Stimulated activated CD4-positive, alpha-beta T cell treated with anti-CD3 and anti-CD28 coated beads, Interleukin-1b, Interleukin-23, amount 100 ng/mL, for 4 hours (primary cell): ENCODE measurements at regions not wholly inside any gene's neighbourhood (a gene's known extent, or its start where the extent isn't known, plus 50 kb on each side); places are given as distances from the start of the nearest gene placed in this dataset.

Source experiments
- DNase-seq, 2 donors: peaks; one replicate each; pipeline ENCODE4 v3.0.0-alpha.2; 2020; ENCODE audit warnings: low read depth in 2 of 2

DNA sequence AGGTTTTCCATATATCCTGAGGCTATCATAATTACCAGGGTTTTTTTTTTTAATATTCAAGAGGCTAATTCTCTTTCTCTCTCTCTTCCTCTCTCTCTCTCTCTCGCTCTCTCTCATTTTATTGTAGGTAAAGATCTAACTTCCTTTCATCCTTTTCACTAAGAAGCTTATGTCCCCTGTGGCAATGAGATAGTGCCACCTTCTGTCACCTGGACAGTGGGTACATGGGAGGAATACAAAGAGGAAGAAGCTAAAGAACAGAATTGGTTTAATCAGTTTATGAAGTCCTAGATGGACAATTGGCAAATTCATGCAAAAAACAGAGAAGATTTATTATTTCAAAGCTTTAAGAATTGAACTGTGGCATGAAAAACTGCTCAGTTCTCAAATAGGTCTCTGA, 1582.3 kb upstream of the TMEFF2 start:
- no peak for DNase-seq

GRCh38 chr2:193774166-193774565, 1579.4 kb upstream of the TMEFF2 start:
- DNase-seq: no peak

DNA sequence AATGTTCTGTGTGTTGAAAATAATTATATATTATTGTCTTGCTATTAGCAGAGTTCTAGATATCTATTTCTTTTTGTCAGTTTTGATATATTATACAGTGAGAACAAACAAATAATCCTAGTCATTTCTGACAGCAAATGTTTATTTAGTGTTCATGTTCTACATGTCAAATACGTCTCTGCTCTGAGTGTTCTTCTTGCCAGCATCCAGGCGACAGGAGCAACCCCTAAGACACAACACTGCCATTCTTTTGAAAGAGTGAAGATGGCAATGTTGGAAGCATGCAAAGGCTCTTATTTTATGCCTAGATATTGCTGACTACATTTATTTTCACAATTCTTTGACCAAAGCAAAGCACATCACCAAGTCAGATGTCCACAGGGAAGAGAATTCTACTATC, 1556.6 kb upstream of the TMEFF2 start:
- no peak for DNase-seq

DNA sequence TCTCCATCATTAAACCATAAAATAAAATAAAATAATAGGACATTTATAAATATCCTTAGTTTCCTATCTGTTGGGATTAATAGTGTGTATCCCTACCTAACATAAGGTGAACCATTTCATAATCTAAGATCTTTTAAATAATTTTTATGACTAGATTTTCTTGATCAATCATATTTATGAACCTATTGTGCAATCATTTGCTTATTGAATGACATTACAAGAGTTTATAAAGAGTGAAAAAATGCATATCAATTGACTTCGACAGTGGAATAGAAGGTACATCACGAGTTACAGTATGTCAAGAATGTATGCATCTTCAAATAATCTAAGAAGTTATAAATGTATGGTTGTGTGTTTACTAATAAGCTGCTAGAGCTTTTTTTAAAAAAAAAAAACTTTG, 1554.8 kb upstream of the TMEFF2 start:
- DNase-seq: no peak

- DNase-seq: no peak
Observed at GRCh38 chr2:193743089-193743488, 1548.4 kb upstream of the TMEFF2 start.

DNA sequence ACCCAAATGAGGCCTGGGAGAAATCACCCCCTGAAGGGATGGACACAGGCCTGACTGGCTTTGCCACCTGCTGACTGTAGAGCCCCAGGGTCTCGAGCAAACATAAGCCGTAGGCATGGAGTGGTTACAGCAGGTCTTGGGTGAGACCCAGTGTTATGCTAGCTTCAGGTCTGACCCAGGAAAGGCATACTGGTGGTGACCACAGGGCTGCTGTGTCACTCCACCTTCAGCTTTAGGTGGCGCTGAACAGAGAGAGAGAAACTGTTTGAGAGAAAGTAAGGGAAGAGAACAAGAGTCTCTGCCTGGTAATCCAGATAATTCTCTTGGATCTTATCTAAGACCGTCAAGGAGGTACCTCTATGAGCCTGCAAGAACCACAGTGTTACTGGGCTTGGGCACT, 1544.2 kb upstream of the TMEFF2 start:
- DNase-seq: no peak

DNA sequence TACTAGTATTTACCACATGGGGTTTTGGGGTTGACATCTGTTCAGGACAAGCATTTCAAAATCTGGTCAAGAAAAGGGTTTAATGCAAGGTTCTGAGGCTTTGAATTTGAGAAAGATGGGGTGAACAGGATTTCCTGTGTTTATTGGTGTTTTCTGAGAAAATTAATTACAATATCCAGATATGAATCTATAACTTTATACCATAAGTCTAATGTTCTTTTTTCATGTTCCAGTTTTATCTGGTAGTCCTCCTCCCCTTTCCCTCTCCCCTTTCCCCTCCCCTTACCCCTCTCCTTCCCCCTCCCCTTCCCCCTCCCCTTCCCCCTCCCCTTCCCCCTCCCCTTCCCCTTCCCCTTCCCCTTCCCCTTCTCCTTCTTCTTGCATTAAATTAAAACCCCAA, 1518.2 kb upstream of the TMEFF2 start:
- no peak for DNase-seq

DNA sequence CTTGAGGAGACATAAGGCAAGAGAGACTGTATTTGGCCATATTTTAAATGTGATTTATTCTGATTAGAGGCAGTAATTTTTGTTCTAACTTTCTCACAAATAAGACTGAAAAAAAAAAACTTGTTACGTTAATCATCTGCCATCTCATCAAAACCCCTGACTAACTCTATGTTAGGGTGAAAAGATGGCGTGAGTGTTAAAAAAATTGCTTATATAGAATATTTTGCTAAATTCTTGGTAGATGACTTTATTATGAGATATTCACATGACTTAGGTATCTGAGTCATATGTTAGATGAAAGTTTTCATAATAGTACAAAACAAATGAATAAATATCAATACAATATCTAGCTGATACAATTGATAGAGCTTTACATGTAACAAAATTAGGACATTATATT, 1508.7 kb upstream of the TMEFF2 start:
- no peak for DNase-seq

DNA sequence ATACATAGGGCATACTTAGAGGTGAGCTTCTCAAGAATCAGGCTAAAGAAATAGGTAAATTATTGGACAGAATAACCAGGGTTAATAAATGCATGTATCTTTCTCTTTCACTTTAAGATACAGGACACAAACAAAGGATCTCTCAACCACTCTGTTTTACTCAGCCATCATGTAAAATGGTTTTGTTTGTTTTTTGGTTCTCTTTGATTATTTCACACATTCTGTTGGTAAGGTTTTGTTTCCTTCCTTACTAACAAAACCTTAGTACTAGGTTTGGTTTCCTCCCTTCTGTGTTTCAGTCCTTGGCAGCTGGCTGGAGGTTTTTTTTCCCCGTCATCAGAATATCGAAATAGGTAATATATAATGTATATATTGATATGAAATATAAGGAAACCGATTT, 1506.8 kb upstream of the TMEFF2 start:
- DNase-seq: no peak

DNA sequence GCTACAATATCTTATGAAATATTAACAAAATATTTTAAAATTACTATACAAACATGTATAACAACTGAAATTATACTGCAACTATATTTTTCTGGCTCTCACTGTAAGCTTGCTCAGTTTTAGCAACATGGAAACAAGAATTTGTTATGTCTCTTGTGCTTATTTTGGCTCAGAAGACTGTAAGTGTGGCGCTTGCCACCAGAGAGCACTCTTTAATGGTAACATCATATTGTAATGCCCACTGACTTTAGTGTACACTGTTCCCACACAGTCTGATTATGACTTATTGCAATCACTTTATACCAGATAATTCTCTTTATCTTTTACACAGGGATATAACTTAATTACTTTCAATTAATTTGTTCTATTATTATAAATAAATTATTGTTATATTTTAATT, 1500.6 kb upstream of the TMEFF2 start:
- DNase-seq: no peak

DNA sequence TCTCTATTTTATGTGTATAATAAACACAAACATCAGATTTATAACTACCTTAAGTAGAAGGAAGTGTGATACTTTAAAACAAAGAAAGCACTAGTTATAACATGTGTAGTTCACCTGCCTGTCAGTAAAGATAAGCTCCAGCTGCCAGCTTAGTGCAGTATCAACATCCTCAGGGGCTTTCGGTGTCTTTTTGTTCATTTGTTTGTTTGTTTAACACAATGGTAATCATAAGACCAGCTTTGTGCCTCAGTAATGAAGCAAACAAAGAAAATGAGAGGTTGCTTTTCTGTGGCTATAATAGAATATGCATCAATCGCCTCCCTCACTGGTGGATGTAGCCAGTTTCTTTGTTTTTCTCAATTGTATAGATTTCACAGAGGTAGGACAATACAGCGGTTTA, 1499.0 kb upstream of the TMEFF2 start:
- DNase-seq: no peak

DNA sequence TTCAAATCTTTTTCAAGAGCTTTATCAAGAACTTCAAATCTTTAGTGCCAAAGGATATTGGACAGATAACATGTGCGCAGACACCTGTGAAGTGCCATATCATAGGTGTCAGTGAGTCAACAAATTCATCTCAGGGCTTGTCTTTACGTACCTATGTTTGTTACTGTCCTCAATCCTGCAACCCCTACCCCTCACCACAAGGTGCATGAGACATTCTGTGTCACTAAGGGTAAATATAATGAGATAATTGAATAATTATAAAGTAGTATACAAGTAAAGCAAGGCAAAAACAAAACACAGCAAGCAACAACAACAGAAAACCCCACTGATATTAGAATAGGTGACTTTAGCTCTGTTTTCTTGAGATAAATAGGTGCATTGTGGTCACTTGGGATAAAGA, 1495.8 kb upstream of the TMEFF2 start:
- DNase-seq: no peak

GRCh38 chr2:193687195-193687594, 1492.5 kb upstream of the TMEFF2 start:
- no peak for DNase-seq

DNA sequence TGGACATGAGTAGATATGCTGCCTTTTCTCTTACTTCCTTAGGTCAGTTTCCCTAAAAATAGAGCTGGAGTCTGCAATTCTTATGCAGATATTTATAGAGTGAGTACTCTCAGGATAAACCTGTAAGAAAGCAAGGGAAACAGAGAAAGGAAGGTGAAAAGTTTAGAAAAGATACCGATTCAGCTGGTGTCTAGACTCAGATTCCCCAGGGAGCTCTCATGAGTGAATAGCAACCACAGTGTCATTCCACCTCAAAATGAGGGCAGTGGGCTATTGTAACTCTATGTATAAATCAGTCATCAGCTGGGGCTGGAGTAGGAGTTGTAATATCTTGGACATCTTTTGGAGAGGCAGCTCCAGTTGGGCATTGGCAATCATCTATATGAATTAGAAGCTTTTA, 1485.1 kb upstream of the TMEFF2 start:
- no peak for DNase-seq

- DNase-seq: no peak
Observed at GRCh38 chr2:193670478-193670877, 1475.7 kb upstream of the TMEFF2 start.

DNA sequence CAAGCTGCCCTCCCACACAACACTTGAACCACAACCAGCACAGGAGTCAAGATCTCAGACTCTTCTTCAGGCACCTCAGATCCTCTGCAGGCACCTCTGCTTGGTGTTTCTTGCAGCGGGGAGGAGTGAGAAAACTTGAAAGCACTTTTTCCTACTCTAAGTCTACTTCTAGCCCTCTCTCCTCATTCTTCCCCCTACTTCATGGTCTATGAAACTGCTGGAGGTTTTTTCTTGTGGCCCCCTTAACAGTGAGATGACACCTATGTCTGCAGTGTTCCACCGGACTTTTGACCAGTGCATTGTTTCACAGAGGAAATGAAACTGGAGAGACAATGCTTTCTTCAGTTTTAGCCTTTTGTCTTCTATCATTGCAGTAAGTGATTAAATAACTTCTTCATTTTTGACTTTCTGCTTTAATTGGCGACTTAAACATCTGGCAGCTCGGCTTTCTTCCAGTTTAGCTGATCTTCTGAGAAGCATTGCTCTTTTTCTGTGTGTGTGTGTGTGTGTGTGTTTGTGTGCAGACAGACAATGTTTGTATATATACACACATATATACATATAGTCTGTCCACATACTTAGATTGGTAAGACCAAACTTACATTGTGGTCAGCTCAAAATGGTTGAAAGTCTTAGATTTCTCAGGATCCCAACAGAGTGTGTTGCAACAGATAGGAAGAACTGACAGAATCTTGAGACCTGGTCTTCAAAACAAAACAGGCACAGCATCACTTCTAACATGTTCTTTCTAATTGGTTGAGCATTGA, 1474.0 kb upstream of the TMEFF2 start:
- no peak for DNase-seq

GRCh38 chr2:193627927-193628272, 1433.2 kb upstream of the TMEFF2 start:
- DNase-seq: no peak

- DNase-seq: no peak
Observed at GRCh38 chr2:193627187-193627926, 1432.6 kb upstream of the TMEFF2 start.

GRCh38 chr2:193608451-193608850, 1413.7 kb upstream of the TMEFF2 start:
- DNase-seq: no peak

DNA sequence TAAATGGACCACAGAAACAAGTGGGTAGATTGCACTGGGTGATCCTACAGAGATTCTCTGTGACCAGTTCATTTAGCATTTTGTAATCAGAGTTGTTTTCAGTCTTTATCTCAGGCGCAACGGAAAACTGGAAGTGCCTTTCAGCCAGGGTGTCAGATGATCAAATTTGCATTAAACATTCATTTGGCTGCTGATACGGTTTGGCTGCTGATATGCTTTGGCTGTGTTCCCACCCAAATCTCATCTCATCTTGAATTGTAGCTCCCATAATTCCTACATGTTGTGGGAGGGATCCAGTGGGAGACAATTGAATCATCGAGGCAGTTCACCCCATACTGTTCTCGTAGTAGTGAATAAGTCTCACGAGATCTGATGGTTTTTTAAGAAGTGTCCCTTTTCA, 1396.1 kb upstream of the TMEFF2 start:
- no peak for DNase-seq

GRCh38 chr2:193584522-193584938, 1389.8 kb upstream of the TMEFF2 start:
- DNase-seq: no peak

- DNase-seq: no peak
Observed at GRCh38 chr2:193583638-193584400, 1389.1 kb upstream of the TMEFF2 start.

DNA sequence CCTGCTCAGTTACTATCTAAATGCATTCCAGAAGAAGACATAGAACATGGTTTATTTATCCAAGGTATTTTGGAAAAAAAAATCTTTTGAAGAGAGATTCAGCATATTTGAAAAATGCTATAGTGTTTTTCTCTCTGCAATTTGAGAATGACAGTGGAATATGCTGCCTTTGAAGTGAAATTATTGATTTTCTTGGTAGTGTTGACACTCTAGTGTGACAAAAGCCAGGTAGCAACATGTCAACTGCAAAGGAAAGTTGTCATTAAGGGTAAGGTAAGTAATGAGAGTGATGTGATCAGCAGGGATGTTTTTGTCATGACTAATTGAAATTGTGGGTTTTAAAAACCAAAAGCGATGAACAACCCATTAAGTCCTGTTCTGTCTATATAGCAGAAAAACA, 1387.1 kb upstream of the TMEFF2 start:
- DNase-seq: no peak
